HCT116 (cell line): ENCODE measurements at regions not wholly inside any gene's neighbourhood (a gene's known extent, or its start where the extent isn't known, plus 50 kb on each side); places are given as distances from the start of the nearest gene placed in this dataset.

Source experiments
- ATAC-seq: fragments of 200-7000 bp; cut with Tn5 transposase; 2 replicates; pipeline ENCODE4 v1.9.1; 2020; ENCODE audit warnings: mild to moderate bottlenecking, moderate library complexity
- BruUV-seq: library from RNA; stranded (reverse); fragments of 400-500 nt; replicated peaks from 2 replicates; lab custom pipeline; 2021; lab: Mats Ljungman, UMichigan
- CTCF ChIA-PET: fragments of 300-600 bp; sonication (Branson Sonifier 250); formaldehyde crosslinking; loops from one replicate; lab custom pipeline; 2021; ENCODE audit warnings: antibody characterized with exemption; lab: Charles Lee
- POLR2A ChIA-PET: fragments of 300-600, 350-600 bp; sonication (Branson Sonifier 250); formaldehyde crosslinking; loops from one replicate; lab custom pipeline; 2021; ENCODE audit warnings: antibody characterized with exemption; lab: Charles Lee
- RAD21 ChIA-PET, 2 experiments: fragments of 300-600 bp; sonication (Branson Sonifier 250); formaldehyde crosslinking; loops; one replicate each; lab custom pipeline; 2023; ENCODE audit warnings: low total read pairs in 2 of 2; ENCODE audit not compliant: uncharacterized antibody in 2 of 2, unreplicated experiment in 2 of 2, low non-redundant PET in 1 of 2; lab: Charles Lee
- DNase-seq: peaks from one replicate; pipeline ENCODE4 v3.0.0-alpha.2; 2010; ENCODE audit warnings: low read depth, low spot score
- H2AFZ ChIP-seq: fragments of 200-600 bp; shearing (Covaris generic), sonication (generic); 2 replicates; pipeline ENCODE4 v1.6.1; 2017; ENCODE audit warnings: low read depth, mixed run types, mixed read lengths, antibody characterized with exemption, low read length; ENCODE audit not compliant: poor library complexity, severe bottlenecking
- H3K27ac ChIP-seq: 2 replicates; pipeline ENCODE4 v1.5.1; 2012; ENCODE audit warnings: low read depth, low read length
- H3K27me3 ChIP-seq: fragments of 200-600 bp; sonication (generic); 2 replicates; pipeline ENCODE4 v1.6.1; 2016; ENCODE audit warnings: mixed run types, low read length, mixed read lengths; ENCODE audit not compliant: insufficient read depth
- H3K36me3 ChIP-seq, 2 experiments: fragments of 200-500 bp in 1 of 2; fragments of 200-600 bp in 1 of 2; sonication (Bioruptor generic) in 1 of 2; sonication (generic) in 1 of 2; 2 replicates each; pipeline versions ENCODE4 v1.5.1 to v1.6.1; 2014 to 2016; ENCODE audit warnings: low read length in 2 of 2, inconsistent platforms in 1 of 2, mixed read lengths in 1 of 2, mixed run types in 1 of 2; ENCODE audit not compliant: insufficient read depth in 2 of 2, control insufficient read depth in 1 of 2
- H3K4me1 ChIP-seq, 2 experiments: fragments of 200-600 bp in 1 of 2; sonication (generic) in 1 of 2; 2 replicates each; pipeline versions ENCODE4 v1.5.1 to v1.6.1; 2012 to 2017; ENCODE audit warnings: low read length in 2 of 2, inconsistent platforms in 1 of 2, mild to moderate bottlenecking in 1 of 2, mixed read lengths in 1 of 2, mixed run types in 1 of 2, moderate library complexity in 1 of 2; ENCODE audit not compliant: insufficient read depth in 2 of 2, control insufficient read depth in 1 of 2
- H3K4me2 ChIP-seq: fragments of 200-600 bp; sonication (generic); 2 replicates; pipeline ENCODE4 v1.6.1; 2017; ENCODE audit warnings: mixed run types, low read length, mixed read lengths
- H3K4me3 ChIP-seq, 2 experiments: fragments of 200-600 bp in 1 of 2; sonication (generic) in 1 of 2; replicated peaks in 1 of 2; 2 replicates each; pipeline ENCODE4 v1.5.1; 2011 to 2016; ENCODE audit warnings: low read length in 2 of 2, control low read depth in 1 of 2, low read depth in 1 of 2, mild to moderate bottlenecking in 1 of 2, mixed read lengths in 1 of 2, mixed run types in 1 of 2
- H3K79me2 ChIP-seq: fragments of 200-600 bp; sonication (generic); 2 replicates; pipeline ENCODE4 v1.6.1; 2017; ENCODE audit warnings: mild to moderate bottlenecking, mixed run types, low read length, moderate library complexity, mixed read lengths; ENCODE audit not compliant: insufficient read depth
- H3K9ac ChIP-seq: fragments of 200-600 bp; sonication (generic); 2 replicates; pipeline ENCODE4 v1.6.1; 2016; ENCODE audit warnings: low read length, mixed read lengths
- H3K9me2 ChIP-seq: fragments of 200-600 bp; sonication (generic), shearing (Covaris generic); 2 replicates; pipeline ENCODE4 v1.6.1; 2017; ENCODE audit warnings: mixed run types, mild to moderate bottlenecking, moderate library complexity; ENCODE audit not compliant: insufficient read depth
- H3K9me3 ChIP-seq, 2 experiments: fragments of 200-500 bp in 1 of 2; fragments of 200-600 bp in 1 of 2; sonication (Bioruptor generic) in 1 of 2; sonication (generic) in 1 of 2; 2 replicates each; pipeline ENCODE4 v1.6.1; 2014 to 2017; ENCODE audit warnings: low read length in 2 of 2, mixed read lengths in 2 of 2, inconsistent platforms in 1 of 2, low read depth in 1 of 2, mild to moderate bottlenecking in 1 of 2, mixed run types in 1 of 2, moderate library complexity in 1 of 2; ENCODE audit not compliant: control insufficient read depth in 1 of 2, insufficient read depth in 1 of 2
- H4K20me1 ChIP-seq: fragments of 200-600 bp; sonication (generic), shearing (Covaris generic); 2 replicates; pipeline ENCODE4 v1.6.1; 2017; ENCODE audit warnings: mixed run types, mild to moderate bottlenecking, moderate library complexity; ENCODE audit not compliant: insufficient read depth
- ATF3 ChIP-seq: IDR thresholded peaks from 2 replicates; pipeline ENCODE4 v1.6.1; 2012
- CBX3 ChIP-seq: IDR thresholded peaks from 2 replicates; pipeline ENCODE4 v1.6.1; 2012; ENCODE audit warnings: low read depth
- CEBPB ChIP-seq: IDR thresholded peaks from 2 replicates; pipeline ENCODE4 v1.6.1; 2012; ENCODE audit warnings: low read depth
- CTCF ChIP-seq, 3 experiments: fragments of 200-600 bp in 1 of 3; sonication (generic) in 1 of 3; IDR thresholded peaks in 2 of 3; conservative IDR thresholded peaks in 1 of 3; 2 replicates each; pipeline ENCODE4 v1.5.1; 2012 to 2017; ENCODE audit warnings: low read depth in 2 of 3, low read length in 2 of 3, antibody characterized with exemption in 1 of 3, borderline replicate concordance in 1 of 3, control low read depth in 1 of 3, mild to moderate bottlenecking in 1 of 3, mixed read lengths in 1 of 3, mixed run types in 1 of 3, moderate library complexity in 1 of 3; ENCODE audit not compliant: insufficient read depth in 1 of 3
- EGR1 ChIP-seq: IDR thresholded peaks from 2 replicates; pipeline ENCODE4 v1.6.1; 2012; ENCODE audit warnings: low read depth
- ELF1 ChIP-seq: IDR thresholded peaks from 2 replicates; pipeline ENCODE4 v1.6.1; 2012; ENCODE audit warnings: low read depth, borderline replicate concordance
- EZH2 ChIP-seq: fragments of 200-600 bp; sonication (generic); IDR thresholded peaks from 2 replicates; pipeline ENCODE4 v1.6.1; 2017; ENCODE audit warnings: antibody characterized with exemption, mixed run types
- EZH2phosphoT487 ChIP-seq: fragments of 200-600 bp; IDR thresholded peaks from 2 replicates; pipeline ENCODE4 v1.6.1; 2018; ENCODE audit warnings: antibody characterized with exemption, borderline replicate concordance
- FOSL1 ChIP-seq: IDR thresholded peaks from 2 replicates; pipeline ENCODE4 v1.6.1; 2012; ENCODE audit warnings: low read depth
- MAX ChIP-seq: IDR thresholded peaks from 2 replicates; pipeline ENCODE4 v1.6.1; 2012
- POLR2AphosphoS5 ChIP-seq: IDR thresholded peaks from 2 replicates; pipeline ENCODE4 v1.6.1; 2011; ENCODE audit warnings: mild to moderate bottlenecking, low read depth, low read length, moderate library complexity
- REST ChIP-seq: IDR thresholded peaks from 2 replicates; pipeline ENCODE4 v1.6.1; 2012; ENCODE audit warnings: low read depth
- SIN3A ChIP-seq: IDR thresholded peaks from 2 replicates; pipeline ENCODE4 v1.6.1; 2012; ENCODE audit warnings: low read depth
- ZBTB33 ChIP-seq: IDR thresholded peaks from 2 replicates; pipeline ENCODE4 v1.6.1; 2011; ENCODE audit warnings: mild to moderate bottlenecking, low read length, moderate library complexity; ENCODE audit not compliant: insufficient replicate concordance; ENCODE audit errors: extremely low read depth
- ZFX ChIP-seq: fragments of 450-650 bp; IDR thresholded peaks from 2 replicates; pipeline ENCODE4 v1.6.1; 2017
- ZNF274 ChIP-seq: fragments of 200-500 bp; sonication (Bioruptor generic); IDR thresholded peaks from 2 replicates; pipeline ENCODE4 v1.6.1; 2014; ENCODE audit warnings: mild to moderate bottlenecking, low read depth, low read length, inconsistent platforms
- intact Hi-C: fragments of 100-400 bp; cut with micrococcal nuclease; formaldehyde crosslinking; loops from 2 replicates; pipeline ENCODE4 v1.10.0; 2022

GRCh38 chr6:139545206-139546105 lies 171.0 kb upstream of the CITED2 start (continued):
- TF ChIP-seq POLR2AphosphoS5 (no peak), ATF3 (no peak), EZH2 (no peak)
- TF ChIP-seq, all 23 proteins: peak for 0

- POLR2A ChIA-PET = no interaction called here
- Histone ChIP-seq H3K9me2 (no peaks in the 10 kb centered on the region), H3K4me2 (no peak overlapping the region), H3K4me1 (peaks cover 5 to 14% of the 10 kb centered on the region in 2 experiments; a peak in 3 of 4 replicates), H3K9me3 (no peaks in the 10 kb centered on the region), H3K27ac (no peak overlapping the region), H3K4me3 (no peak overlapping the region), H4K20me1 (no peaks in the 10 kb centered on the region), H3K9ac (no peak overlapping the region), H2AFZ (no peak overlapping the region), H3K27me3 (no peaks in the 10 kb centered on the region), H3K79me2 (no peaks in the 10 kb centered on the region), H3K36me3 (no peaks in the 10 kb centered on the region)
- ATAC-seq (no peak), DNase-seq (no peak)
- CTCF ChIA-PET = no interaction called here
- intact Hi-C loops = no loop called here
- RAD21 ChIA-PET = no interaction called here
- BruUV-seq = no TSS peak
- no peak for TF ChIP-seq EZH2phosphoT487
- TF ChIP-seq POLR2AphosphoS5 = no peak
- TF ChIP-seq CBX3 = no peak
- no peak for TF ChIP-seq ZFX
- no peak for TF ChIP-seq CEBPB
- no peak for TF ChIP-seq ELF1
- no peak for TF ChIP-seq SIN3A
- TF ChIP-seq MAX = no peak
- no peak for TF ChIP-seq EGR1
- no peak for TF ChIP-seq CTCF (IDR thresholded peaks at IDR 0.05 in 2 of 3, conservative IDR thresholded peaks at IDR 0.05 in 1 of 3; ENCODE audit: borderline replicate concordance in 1 of 3, insufficient read depth in 1 of 3, low read depth in 2 of 3, low read length in 2 of 3)
- TF ChIP-seq ZBTB33 = no peak
- TF ChIP-seq EZH2 = no peak
- no peak for TF ChIP-seq ATF3
- no peak for TF ChIP-seq ZNF274
- TF ChIP-seq FOSL1 = no peak
- TF ChIP-seq REST = no peak
Measured at GRCh38 chr6:139544701-139545057, 170.2 kb upstream of the CITED2 start.
